MM.1S (cell line): ENCODE measurements at regions not wholly inside any gene's neighbourhood (a gene's known extent, or its start where the extent isn't known, plus 50 kb on each side); places are given as distances from the start of the nearest gene placed in this dataset.

ENCODE experiments used
- EZH2 ChIP-seq: fragments of 300-600 bp; sonication (generic); optimal IDR thresholded peaks from 2 replicates; pipeline ENCODE3; 2017; ENCODE audit warnings: low read depth, mild to moderate bottlenecking, antibody characterized with exemption, low read length, mixed read lengths
- EZH2phosphoT487 ChIP-seq: fragments of 300-600 bp; sonication (generic); IDR thresholded peaks from 2 replicates; pipeline ENCODE4 v1.6.1; 2018; ENCODE audit warnings: antibody characterized with exemption, low read length
- TF ChIP-seq, protein P1 (sequence below): fragments of 300-600 bp; sonication (generic); IDR thresholded peaks from 2 replicates; pipeline ENCODE4 v1.5.1; 2016; ENCODE audit warnings: antibody characterized with exemption, low read length, mixed read lengths

- TF ChIP-seq, protein P1, sequence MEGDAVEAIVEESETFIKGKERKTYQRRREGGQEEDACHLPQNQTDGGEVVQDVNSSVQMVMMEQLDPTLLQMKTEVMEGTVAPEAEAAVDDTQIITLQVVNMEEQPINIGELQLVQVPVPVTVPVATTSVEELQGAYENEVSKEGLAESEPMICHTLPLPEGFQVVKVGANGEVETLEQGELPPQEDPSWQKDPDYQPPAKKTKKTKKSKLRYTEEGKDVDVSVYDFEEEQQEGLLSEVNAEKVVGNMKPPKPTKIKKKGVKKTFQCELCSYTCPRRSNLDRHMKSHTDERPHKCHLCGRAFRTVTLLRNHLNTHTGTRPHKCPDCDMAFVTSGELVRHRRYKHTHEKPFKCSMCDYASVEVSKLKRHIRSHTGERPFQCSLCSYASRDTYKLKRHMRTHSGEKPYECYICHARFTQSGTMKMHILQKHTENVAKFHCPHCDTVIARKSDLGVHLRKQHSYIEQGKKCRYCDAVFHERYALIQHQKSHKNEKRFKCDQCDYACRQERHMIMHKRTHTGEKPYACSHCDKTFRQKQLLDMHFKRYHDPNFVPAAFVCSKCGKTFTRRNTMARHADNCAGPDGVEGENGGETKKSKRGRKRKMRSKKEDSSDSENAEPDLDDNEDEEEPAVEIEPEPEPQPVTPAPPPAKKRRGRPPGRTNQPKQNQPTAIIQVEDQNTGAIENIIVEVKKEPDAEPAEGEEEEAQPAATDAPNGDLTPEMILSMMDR = no peak
- TF ChIP-seq EZH2 (no peak), EZH2phosphoT487 (no peak)
These were observed 1191.6 kb upstream of the SEL1L start for GRCh38 chr14:82725213-82725612.
